GM13977 (cell line): ENCODE measurements at regions not wholly inside any gene's neighbourhood (a gene's known extent, or its start where the extent isn't known, plus 50 kb on each side); places are given as distances from the start of the nearest gene placed in this dataset.
A peak's percentile ranks its signal among the peaks of the same experiment; 100 is the strongest.

Experiments used
- DNase-seq: peaks from one replicate; pipeline ENCODE4 v3.0.0; 2012; ENCODE audit warnings: low spot score
- in situ Hi-C: fragments of 300-500 bp; cut with MboI; formaldehyde crosslinking; loops from one replicate; pipeline ENCODE4 v1.12.0; 2022; ENCODE audit warnings: low sequenced_read_pairs, low pct_unique_long_range_greater_than_20kb, mixed read lengths, inconsistent platforms; ENCODE audit not compliant: unreplicated experiment
- TF ChIP-seq, protein P1 (sequence below): IDR thresholded peaks from 2 replicates; pipeline ENCODE4 v1.5.1; 2012; ENCODE audit warnings: mild to moderate bottlenecking, control low read depth; ENCODE audit not compliant: insufficient read depth; ENCODE audit errors: extremely low read depth, missing control alignments

DNA sequence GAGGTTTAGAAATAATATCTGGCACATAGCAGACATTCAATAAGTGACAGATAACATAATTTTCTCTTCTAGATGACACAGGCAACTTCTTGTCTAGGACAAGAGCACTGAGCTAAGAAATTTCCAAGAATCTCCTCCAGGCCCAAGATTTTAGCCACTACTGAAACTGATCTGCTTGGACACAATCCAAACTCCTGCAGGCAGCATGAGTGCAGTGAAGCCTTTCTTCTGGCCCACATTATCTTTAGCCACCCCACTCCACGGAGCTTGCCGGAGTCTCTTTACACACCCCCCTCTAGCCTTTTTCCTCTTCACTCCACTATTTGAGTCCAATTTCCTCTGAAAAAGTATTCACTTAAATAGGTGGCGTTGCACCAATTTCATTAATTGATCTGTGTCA is 142.9 kb upstream of the DUSP10 start:
- DNase-seq, result no peak
- in situ Hi-C loops, result no loop called here
- TF ChIP-seq, protein P1, sequence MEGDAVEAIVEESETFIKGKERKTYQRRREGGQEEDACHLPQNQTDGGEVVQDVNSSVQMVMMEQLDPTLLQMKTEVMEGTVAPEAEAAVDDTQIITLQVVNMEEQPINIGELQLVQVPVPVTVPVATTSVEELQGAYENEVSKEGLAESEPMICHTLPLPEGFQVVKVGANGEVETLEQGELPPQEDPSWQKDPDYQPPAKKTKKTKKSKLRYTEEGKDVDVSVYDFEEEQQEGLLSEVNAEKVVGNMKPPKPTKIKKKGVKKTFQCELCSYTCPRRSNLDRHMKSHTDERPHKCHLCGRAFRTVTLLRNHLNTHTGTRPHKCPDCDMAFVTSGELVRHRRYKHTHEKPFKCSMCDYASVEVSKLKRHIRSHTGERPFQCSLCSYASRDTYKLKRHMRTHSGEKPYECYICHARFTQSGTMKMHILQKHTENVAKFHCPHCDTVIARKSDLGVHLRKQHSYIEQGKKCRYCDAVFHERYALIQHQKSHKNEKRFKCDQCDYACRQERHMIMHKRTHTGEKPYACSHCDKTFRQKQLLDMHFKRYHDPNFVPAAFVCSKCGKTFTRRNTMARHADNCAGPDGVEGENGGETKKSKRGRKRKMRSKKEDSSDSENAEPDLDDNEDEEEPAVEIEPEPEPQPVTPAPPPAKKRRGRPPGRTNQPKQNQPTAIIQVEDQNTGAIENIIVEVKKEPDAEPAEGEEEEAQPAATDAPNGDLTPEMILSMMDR, result no peak

DNA sequence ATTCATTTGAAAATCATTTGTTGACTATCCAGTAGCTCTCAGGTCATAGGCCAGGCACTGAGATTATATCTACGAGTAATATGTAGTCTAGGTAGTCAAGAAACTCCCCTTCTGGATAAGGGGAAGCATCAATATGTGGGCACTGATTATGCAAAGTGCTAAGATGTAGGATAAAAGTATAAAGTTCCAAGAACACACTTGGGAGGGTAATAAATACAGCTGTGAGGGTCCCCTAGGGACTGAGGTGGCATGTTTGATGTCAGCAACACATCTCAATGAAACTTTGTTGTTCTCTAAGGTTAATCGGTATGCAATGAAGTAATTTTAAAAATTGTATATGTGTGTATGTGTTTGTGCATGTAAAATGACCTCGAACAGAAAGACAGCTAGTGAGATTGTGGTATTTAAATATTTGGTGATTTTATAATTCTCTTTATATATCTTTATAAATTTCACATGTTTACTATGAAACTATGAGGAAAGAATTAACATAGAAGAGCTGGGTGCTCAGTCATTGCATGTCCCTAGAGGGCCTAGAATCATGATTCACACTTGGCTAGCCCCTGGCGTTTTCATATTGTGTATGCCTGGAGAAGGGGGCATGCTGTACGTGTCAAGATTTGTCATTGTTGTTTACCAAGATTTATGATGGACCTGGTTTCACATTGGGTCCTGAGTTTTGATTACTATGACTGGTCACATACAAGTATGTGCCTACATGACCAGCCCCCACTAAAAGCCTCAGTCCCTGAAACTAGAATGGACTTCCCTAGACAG is 140.1 kb upstream of the DUSP10 start:
- in situ Hi-C loops, result no loop called here
- no peak for DNase-seq
- TF ChIP-seq, protein P1, result no peak

DNA sequence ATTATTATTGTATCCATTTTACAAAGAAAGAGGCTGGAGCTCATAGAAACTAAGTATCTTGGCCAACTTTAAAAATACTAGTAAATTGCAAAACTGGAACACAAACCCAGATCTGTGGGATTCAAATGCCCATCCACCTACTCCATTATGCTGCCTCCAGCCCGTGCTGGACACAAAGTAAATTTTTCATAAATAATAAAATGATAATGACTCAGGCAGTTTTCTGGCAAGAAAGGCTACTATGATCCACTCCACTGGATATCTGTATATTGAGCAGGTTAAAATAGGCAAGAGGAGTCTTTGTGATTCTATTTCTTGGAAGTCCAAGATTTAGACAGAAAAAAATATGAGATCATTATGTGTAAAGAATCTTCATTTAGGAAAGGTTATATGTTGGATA is 138.3 kb upstream of the DUSP10 start:
- TF ChIP-seq, protein P1, result no peak
- in situ Hi-C loops, result no loop called here
- DNase-seq, result no peak

DNA sequence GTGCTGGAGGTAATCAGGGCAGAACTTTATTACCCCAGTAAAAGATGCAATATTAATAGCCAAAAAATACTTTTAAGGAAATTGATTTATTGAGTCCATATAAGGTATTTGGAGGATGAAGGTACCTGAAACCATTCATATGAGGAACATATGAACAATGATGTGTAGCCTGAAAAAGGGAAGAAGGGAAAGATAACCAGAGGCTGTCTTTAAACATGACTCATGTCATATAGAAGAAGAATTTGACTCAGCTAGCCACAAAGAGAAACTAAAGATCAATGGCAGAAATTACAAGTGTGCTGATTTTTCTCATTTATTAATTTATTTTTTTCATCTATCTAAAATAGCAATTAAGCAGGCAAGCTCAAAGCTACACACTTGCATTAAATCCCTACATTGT is 136.2 kb upstream of the DUSP10 start:
- TF ChIP-seq, protein P1, result no peak
- in situ Hi-C loops, result no loop called here
- peak; percentile 27 for DNase-seq

DNA sequence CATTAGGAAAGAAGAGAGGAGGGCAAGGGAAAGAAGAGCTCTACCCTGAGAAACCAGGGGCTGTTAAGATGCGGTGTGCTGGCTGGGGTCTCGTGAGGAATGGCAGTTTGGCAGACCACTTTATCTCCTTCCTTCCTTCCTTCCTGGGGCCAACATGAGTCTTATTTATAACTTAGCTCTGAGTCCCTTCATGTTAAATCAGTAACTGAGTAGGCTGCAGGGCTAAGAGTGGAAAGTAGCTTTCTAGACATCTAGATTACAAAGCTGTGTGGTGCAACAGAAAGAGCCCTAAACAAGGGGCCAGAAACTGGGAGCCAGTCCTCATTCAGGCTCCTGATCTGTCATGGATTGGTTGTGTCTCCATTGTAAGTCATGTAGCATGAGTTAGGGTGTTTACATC is 135.4 kb upstream of the DUSP10 start:
- in situ Hi-C loops, result no loop called here
- TF ChIP-seq, protein P1, result no peak
- no peak for DNase-seq

DNA sequence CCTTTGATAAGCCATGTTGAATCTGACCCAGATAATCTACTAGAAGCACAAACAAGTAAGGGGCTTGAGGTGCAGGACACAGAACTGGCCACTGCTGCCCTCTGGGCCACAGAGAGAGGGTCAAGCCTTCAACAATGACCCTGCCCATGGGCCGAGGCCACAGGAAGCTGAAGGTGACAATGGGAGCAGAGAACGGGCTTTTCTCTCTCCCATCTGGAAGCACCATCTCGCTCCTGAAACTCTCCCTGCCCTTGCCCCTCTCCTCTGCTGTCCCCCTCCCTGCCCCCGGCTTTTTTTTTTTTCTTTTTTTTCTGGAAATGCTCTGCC is 133.1 kb upstream of the DUSP10 start:
- no peak for DNase-seq
- TF ChIP-seq, protein P1, result no peak
- in situ Hi-C loops, result no loop called here
